HEK293T (cell line): ENCODE measurements at regions not wholly inside any gene's neighbourhood (a gene's known extent, or its start where the extent isn't known, plus 50 kb on each side); places are given as distances from the start of the nearest gene placed in this dataset.

Source experiments
- CTBP1 ChIP-seq: fragments of 450-650 bp; IDR thresholded peaks from 2 replicates; pipeline ENCODE4 v1.6.1; 2016; ENCODE audit warnings: borderline replicate concordance
- ELF4 ChIP-seq: fragments of 450-650 bp; IDR thresholded peaks from 2 replicates; pipeline ENCODE4 v1.6.1; 2017; ENCODE audit warnings: antibody characterized with exemption
- FOXA1 ChIP-seq: fragments of 450-650 bp; IDR thresholded peaks from 2 replicates; pipeline ENCODE4 v1.6.1; 2016; ENCODE audit warnings: mild to moderate bottlenecking
- FOXK2 ChIP-seq: fragments of 450-650 bp; IDR thresholded peaks from 2 replicates; pipeline ENCODE4 v1.6.1; 2016; ENCODE audit warnings: mild to moderate bottlenecking
- SP1 ChIP-seq: fragments of 450-650 bp; IDR thresholded peaks from 2 replicates; pipeline ENCODE4 v1.6.1; 2017

GRCh38 chr20:60326821-60327220 is 368.6 kb downstream of the CDH26 start:
- no peak for TF ChIP-seq SP1
- no peak for TF ChIP-seq ELF4
- TF ChIP-seq FOXA1 = no peak
- TF ChIP-seq FOXK2 = no peak
- no peak for TF ChIP-seq CTBP1
